IMR-90 (cell line): ENCODE measurements at regions not wholly inside any gene's neighbourhood (a gene's known extent, or its start where the extent isn't known, plus 50 kb on each side); places are given as distances from the start of the nearest gene placed in this dataset.

ENCODE experiments used
- ATAC-seq: fragments of 200-7000 bp; cut with Tn5 transposase; 2 replicates; pipeline ENCODE4 v1.9.1; 2020; ENCODE audit warnings: low read depth, mild to moderate bottlenecking, moderate library complexity
- BruUV-seq: library from RNA; stranded (reverse); fragments of 400-500 nt; replicated peaks from 2 replicates; lab custom pipeline; 2021; lab: Mats Ljungman, UMichigan
- CTCF ChIA-PET: fragments of 300-600 bp; formaldehyde crosslinking; extraction: SDS; loops from one replicate; lab custom pipeline; 2021; ENCODE audit warnings: antibody characterized with exemption; lab: Yijun Ruan, JAX
- POLR2A ChIA-PET: fragments of 300-600 bp; sonication (Branson Sonifier 250); formaldehyde crosslinking; loops from one replicate; lab custom pipeline; 2022; ENCODE audit warnings: antibody characterized with exemption; ENCODE audit not compliant: unreplicated experiment; lab: Charles Lee
- DNase-seq: peaks from one replicate; pipeline ENCODE4 v3.0.0; 2013
- H2AFZ ChIP-seq: replicated peaks from 2 replicates; pipeline ENCODE3; 2013; ENCODE audit warnings: low read length, mild to moderate bottlenecking; ENCODE audit not compliant: poor library complexity
- H2AK5ac ChIP-seq: 2 replicates; pipeline ENCODE4 v1.6.1; 2013; ENCODE audit warnings: low read depth, low read length, inconsistent platforms
- H2AK9ac ChIP-seq: replicated peaks from 2 replicates; pipeline ENCODE3; 2013; ENCODE audit warnings: mild to moderate bottlenecking, low read depth, low read length, moderate library complexity; ENCODE audit not compliant: poor library complexity
- H2BK120ac ChIP-seq: 2 replicates; pipeline ENCODE4 v1.6.1; 2013; ENCODE audit warnings: low read depth, low read length, inconsistent platforms
- H2BK15ac ChIP-seq: 3 replicates; pipeline ENCODE4 v1.6.1; 2013; ENCODE audit warnings: low read depth, low read length, inconsistent platforms
- H2BK20ac ChIP-seq: 2 replicates; pipeline ENCODE4 v1.6.1; 2013; ENCODE audit warnings: low read depth, mild to moderate bottlenecking, inconsistent platforms, low read length, moderate library complexity
- H2BK5ac ChIP-seq: 2 replicates; pipeline ENCODE4 v1.6.1; 2013; ENCODE audit warnings: mild to moderate bottlenecking, low read depth, low read length, inconsistent platforms; ENCODE audit not compliant: poor library complexity, severe bottlenecking
- H3K14ac ChIP-seq: replicated peaks from 2 replicates; pipeline ENCODE4 v1.6.1; 2013; ENCODE audit warnings: low read depth, low read length, inconsistent platforms
- H3K18ac ChIP-seq: 2 replicates; pipeline ENCODE4 v1.6.1; 2013; ENCODE audit warnings: low read depth, low read length, control low read depth
- H3K23ac ChIP-seq: 2 replicates; pipeline ENCODE4 v1.6.1; 2013; ENCODE audit warnings: low read depth, low read length, inconsistent platforms
- H3K27ac ChIP-seq: 2 replicates; pipeline ENCODE4 v1.5.1; 2013; ENCODE audit warnings: mild to moderate bottlenecking, control low read depth, low read length; ENCODE audit not compliant: insufficient read depth
- H3K27me3 ChIP-seq: 2 replicates; pipeline ENCODE4 v1.6.1; 2013; ENCODE audit warnings: low read length; ENCODE audit not compliant: control insufficient read depth, insufficient read depth
- H3K36me3 ChIP-seq: 2 replicates; pipeline ENCODE4 v1.6.1; 2013; ENCODE audit warnings: low read length, mixed read lengths; ENCODE audit not compliant: control insufficient read depth, insufficient read depth
- H3K4ac ChIP-seq: 2 replicates; pipeline ENCODE4 v1.6.1; 2013; ENCODE audit warnings: low read depth, low read length, inconsistent platforms
- H3K4me1 ChIP-seq: 2 replicates; pipeline ENCODE4 v1.6.1; 2013; ENCODE audit warnings: low read length, mixed read lengths; ENCODE audit not compliant: control insufficient read depth, insufficient read depth
- H3K4me2 ChIP-seq: 2 replicates; pipeline ENCODE4 v1.6.1; 2013; ENCODE audit warnings: low read depth, mild to moderate bottlenecking, control low read depth, low read length, moderate library complexity
- H3K4me3 ChIP-seq: 2 replicates; pipeline ENCODE4 v1.5.1; 2013; ENCODE audit warnings: low read depth, mild to moderate bottlenecking, control low read depth, low read length, moderate library complexity; ENCODE audit not compliant: insufficient read depth
- H3K56ac ChIP-seq: 2 replicates; pipeline ENCODE4 v1.6.1; 2013; ENCODE audit warnings: low read length, inconsistent platforms; ENCODE audit not compliant: insufficient read depth; ENCODE audit errors: extremely low read depth
- H3K79me1 ChIP-seq, 2 experiments: 2 replicates each; pipeline ENCODE4 v1.6.1; 2013; ENCODE audit warnings: low read length in 2 of 2, inconsistent platforms in 1 of 2, low read depth in 1 of 2
- H3K9ac ChIP-seq: 2 replicates; pipeline ENCODE4 v1.6.1; 2013; ENCODE audit warnings: low read depth, low read length, control low read depth
- H3K9me1 ChIP-seq: 2 replicates; pipeline ENCODE4 v1.6.1; 2013; ENCODE audit warnings: low read length, inconsistent platforms; ENCODE audit not compliant: insufficient read depth
- H3K9me3 ChIP-seq: 2 replicates; pipeline ENCODE4 v1.6.1; 2013; ENCODE audit warnings: low read length; ENCODE audit not compliant: control insufficient read depth, insufficient read depth
- H4K20me1 ChIP-seq: 2 replicates; pipeline ENCODE4 v1.6.1; 2013; ENCODE audit warnings: low read length, inconsistent platforms; ENCODE audit not compliant: insufficient read depth
- H4K5ac ChIP-seq: 2 replicates; pipeline ENCODE4 v1.6.1; 2013; ENCODE audit warnings: mild to moderate bottlenecking, low read depth, low read length, control low read depth
- H4K8ac ChIP-seq, 2 experiments: 2 replicates each; pipeline ENCODE4 v1.6.1; 2013; ENCODE audit warnings: low read depth in 2 of 2, low read length in 2 of 2, control low read depth in 1 of 2, inconsistent platforms in 1 of 2
- H4K91ac ChIP-seq: 2 replicates; pipeline ENCODE4 v1.6.1; 2013; ENCODE audit warnings: low read depth, low read length, inconsistent platforms; ENCODE audit not compliant: insufficient read depth
- BHLHE40 ChIP-seq: fragments of 150-350 bp; IDR thresholded peaks from 2 replicates; pipeline ENCODE4 v1.6.1; 2016; ENCODE audit warnings: mild to moderate bottlenecking, low read depth, low read length
- CEBPB ChIP-seq: IDR thresholded peaks from 2 replicates; pipeline ENCODE4 v1.6.1; 2012; ENCODE audit warnings: low read depth, low read length, improper control_type of control experiment
- CHD1 ChIP-seq: IDR thresholded peaks from 2 replicates; pipeline ENCODE4 v1.6.1; 2012; ENCODE audit warnings: low read depth, low read length, improper control_type of control experiment
- FOS ChIP-seq: fragments of 150-350 bp; IDR thresholded peaks from 2 replicates; pipeline ENCODE4 v1.6.1; 2016; ENCODE audit warnings: low read depth, low read length
- MAFK ChIP-seq: IDR thresholded peaks from 2 replicates; pipeline ENCODE4 v1.6.1; 2012; ENCODE audit warnings: low read depth, low read length, improper control_type of control experiment
- MAZ ChIP-seq: IDR thresholded peaks from 2 replicates; pipeline ENCODE4 v1.6.1; 2012; ENCODE audit warnings: low read depth, mild to moderate bottlenecking, low read length, improper control_type of control experiment, moderate library complexity, borderline replicate concordance
- MXI1 ChIP-seq: IDR thresholded peaks from 2 replicates; pipeline ENCODE4 v1.6.1; 2012; ENCODE audit warnings: low read depth, mild to moderate bottlenecking, low read length, moderate library complexity, borderline replicate concordance
- NFE2L2 ChIP-seq: fragments of 150-350 bp; IDR thresholded peaks from 2 replicates; pipeline ENCODE4 v1.6.1; 2016; ENCODE audit warnings: low read depth, mild to moderate bottlenecking, low read length
- POLR2A ChIP-seq: IDR thresholded peaks from 2 replicates; pipeline ENCODE4 v1.6.1; 2012; ENCODE audit warnings: mild to moderate bottlenecking, low read depth, low read length
- RAD21 ChIP-seq: IDR thresholded peaks from 2 replicates; pipeline ENCODE4 v1.6.1; 2012; ENCODE audit warnings: low read length, improper control_type of control experiment
- RCOR1 ChIP-seq: IDR thresholded peaks from 2 replicates; pipeline ENCODE4 v1.6.1; 2012; ENCODE audit warnings: mild to moderate bottlenecking, low read length, improper control_type of control experiment; ENCODE audit not compliant: insufficient replicate concordance
- RFX5 ChIP-seq: IDR thresholded peaks from 2 replicates; pipeline ENCODE4 v1.8.0; 2012; ENCODE audit warnings: low read depth, mild to moderate bottlenecking, low read length, moderate library complexity
- SMC3 ChIP-seq: fragments of 150-350 bp; IDR thresholded peaks from 2 replicates; pipeline ENCODE4 v1.6.1; 2016; ENCODE audit warnings: low read depth, mild to moderate bottlenecking, antibody characterized with exemption, low read length, moderate library complexity
- WGBS, 2 experiments: methylation state at CpG; one replicate each; pipeline versions ENCODE4 v1.1.5 to v1.1.7; 2013; ENCODE audit warnings: missing lambda C conversion rate in 2 of 2; ENCODE audit not compliant: insufficient read length in 1 of 2; ENCODE audit errors: extremely low coverage in 2 of 2; 5-methylcytosine and 5-hydroxymethylcytosine counted together
- dilution Hi-C: fragments of 300-500 bp; cut with HindIII; formaldehyde crosslinking; loops from one replicate; pipeline ENCODE4 v1.14.3; 2018; ENCODE audit warnings: low sequenced_read_pairs; ENCODE audit not compliant: unreplicated experiment
- in situ Hi-C: fragments of 300-500 bp; cut with MboI; formaldehyde crosslinking; loops from 3 replicates; pipeline ENCODE4 v1.14.3; 2019; ENCODE audit warnings: low sequenced_read_pairs, inconsistent platforms, mixed read lengths
- intact Hi-C: fragments of 100-400 bp; cut with micrococcal nuclease; formaldehyde crosslinking; loops from 2 replicates; pipeline ENCODE4 v1.10.0; 2022
- TF ChIP-seq, protein P1 (sequence below): fragments of 150-350 bp; IDR thresholded peaks from 2 replicates; pipeline ENCODE4 v1.6.1; 2016; ENCODE audit warnings: low read depth, mild to moderate bottlenecking, low read length, moderate library complexity, borderline replicate concordance
- TF ChIP-seq, protein P2 (sequence below): conservative IDR thresholded peaks from 2 replicates; pipeline ENCODE4 v1.5.1; 2012; ENCODE audit warnings: mild to moderate bottlenecking, low read depth, low read length, improper control_type of control experiment
- TF ChIP-seq, protein P3 (sequence below): fragments of 150-350 bp; IDR thresholded peaks from 2 replicates; pipeline ENCODE4 v1.6.1; 2017; ENCODE audit warnings: mild to moderate bottlenecking, antibody characterized with exemption, low read length, low read depth

DNA sequence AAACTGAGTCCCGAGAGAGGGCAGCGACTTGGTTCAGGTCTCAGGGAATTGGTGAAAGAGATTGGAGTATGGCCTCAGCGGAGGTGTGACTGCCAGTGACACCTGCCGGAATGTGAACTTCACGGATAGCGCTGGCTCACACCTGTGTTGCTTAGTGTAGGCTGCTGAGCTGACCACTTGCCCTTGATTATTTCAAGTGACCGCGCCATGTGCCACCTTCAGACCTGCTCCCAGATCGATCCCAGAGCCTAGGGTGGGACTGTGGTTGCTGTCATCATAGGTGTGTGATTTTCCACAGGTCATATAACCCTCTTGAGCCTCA, 134.8 kb downstream of the GLI2 start:
- no peaks in the 10 kb centered on the region for H3K27me3 ChIP-seq
- 94% methylated on average over 5 of the region's 9 CpGs; no CpG with 5 or more reads in 1 of the 2 experiments for WGBS, 2 experiments
- in situ Hi-C loops = no loop called here

More for the DNA sequence above, 134.8 kb downstream of the GLI2 start:
- Histone ChIP-seq H2AK9ac (no peak overlapping the region), H2BK20ac (no peak overlapping the region), H4K91ac (no peak overlapping the region), H4K20me1 (peaks cover 81% of the 10 kb centered on the region), H3K9me3 (no peaks in the 10 kb centered on the region), H3K23ac (no peak overlapping the region), H3K9ac (no peak overlapping the region), H4K8ac (no peak overlapping the region), H2AFZ (no peak overlapping the region), H3K4ac (no peak overlapping the region), H3K4me1 (peaks cover 39% of the 10 kb centered on the region), H3K56ac (no peak overlapping the region), H2BK15ac (no peak overlapping the region), H3K18ac (no peak overlapping the region), H2AK5ac (no peak overlapping the region), H3K14ac (no peak overlapping the region), H3K4me2 (no peak overlapping the region), H2BK5ac (no peak overlapping the region), H3K79me1 (peaks cover 48 to 92% of the 10 kb centered on the region in 2 experiments), H3K36me3 (no peaks in the 10 kb centered on the region; the same call in 1 of the 2 replicates), H3K4me3 (no peak overlapping the region), H3K27ac (no peak overlapping the region), H4K5ac (no peak overlapping the region), H2BK120ac (no peak overlapping the region), H3K9me1 (peaks cover 50% of the 10 kb centered on the region)
- no TSS peak for BruUV-seq
- TF ChIP-seq CHD1 (no peak), MAZ (no peak), FOS (no peak), CEBPB (no peak), BHLHE40 (no peak), NFE2L2 (no peak), RAD21 (no peak), MXI1 (no peak), POLR2A (no peak), SMC3 (no peak), RCOR1 (no peak), RFX5 (no peak), MAFK (no peak)
- TF ChIP-seq, protein P1, sequence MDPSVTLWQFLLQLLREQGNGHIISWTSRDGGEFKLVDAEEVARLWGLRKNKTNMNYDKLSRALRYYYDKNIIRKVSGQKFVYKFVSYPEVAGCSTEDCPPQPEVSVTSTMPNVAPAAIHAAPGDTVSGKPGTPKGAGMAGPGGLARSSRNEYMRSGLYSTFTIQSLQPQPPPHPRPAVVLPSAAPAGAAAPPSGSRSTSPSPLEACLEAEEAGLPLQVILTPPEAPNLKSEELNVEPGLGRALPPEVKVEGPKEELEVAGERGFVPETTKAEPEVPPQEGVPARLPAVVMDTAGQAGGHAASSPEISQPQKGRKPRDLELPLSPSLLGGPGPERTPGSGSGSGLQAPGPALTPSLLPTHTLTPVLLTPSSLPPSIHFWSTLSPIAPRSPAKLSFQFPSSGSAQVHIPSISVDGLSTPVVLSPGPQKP = no peak
- TF ChIP-seq, protein P2, sequence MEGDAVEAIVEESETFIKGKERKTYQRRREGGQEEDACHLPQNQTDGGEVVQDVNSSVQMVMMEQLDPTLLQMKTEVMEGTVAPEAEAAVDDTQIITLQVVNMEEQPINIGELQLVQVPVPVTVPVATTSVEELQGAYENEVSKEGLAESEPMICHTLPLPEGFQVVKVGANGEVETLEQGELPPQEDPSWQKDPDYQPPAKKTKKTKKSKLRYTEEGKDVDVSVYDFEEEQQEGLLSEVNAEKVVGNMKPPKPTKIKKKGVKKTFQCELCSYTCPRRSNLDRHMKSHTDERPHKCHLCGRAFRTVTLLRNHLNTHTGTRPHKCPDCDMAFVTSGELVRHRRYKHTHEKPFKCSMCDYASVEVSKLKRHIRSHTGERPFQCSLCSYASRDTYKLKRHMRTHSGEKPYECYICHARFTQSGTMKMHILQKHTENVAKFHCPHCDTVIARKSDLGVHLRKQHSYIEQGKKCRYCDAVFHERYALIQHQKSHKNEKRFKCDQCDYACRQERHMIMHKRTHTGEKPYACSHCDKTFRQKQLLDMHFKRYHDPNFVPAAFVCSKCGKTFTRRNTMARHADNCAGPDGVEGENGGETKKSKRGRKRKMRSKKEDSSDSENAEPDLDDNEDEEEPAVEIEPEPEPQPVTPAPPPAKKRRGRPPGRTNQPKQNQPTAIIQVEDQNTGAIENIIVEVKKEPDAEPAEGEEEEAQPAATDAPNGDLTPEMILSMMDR = no peak
- TF ChIP-seq, protein P3, sequence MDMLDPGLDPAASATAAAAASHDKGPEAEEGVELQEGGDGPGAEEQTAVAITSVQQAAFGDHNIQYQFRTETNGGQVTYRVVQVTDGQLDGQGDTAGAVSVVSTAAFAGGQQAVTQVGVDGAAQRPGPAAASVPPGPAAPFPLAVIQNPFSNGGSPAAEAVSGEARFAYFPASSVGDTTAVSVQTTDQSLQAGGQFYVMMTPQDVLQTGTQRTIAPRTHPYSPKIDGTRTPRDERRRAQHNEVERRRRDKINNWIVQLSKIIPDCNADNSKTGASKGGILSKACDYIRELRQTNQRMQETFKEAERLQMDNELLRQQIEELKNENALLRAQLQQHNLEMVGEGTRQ = no peak
- dilution Hi-C loops (no loop called here), intact Hi-C loops (no loop called here)
- no peak for ATAC-seq
- POLR2A ChIA-PET = no interaction called here
- DNase-seq = no peak
- CTCF ChIA-PET = no interaction called here
